ENCODE measurements at regions not wholly inside any gene's neighbourhood (a gene's known extent, or its start where the extent isn't known, plus 50 kb on each side); places are given as distances from the start of the nearest gene placed in this dataset.

DNA sequence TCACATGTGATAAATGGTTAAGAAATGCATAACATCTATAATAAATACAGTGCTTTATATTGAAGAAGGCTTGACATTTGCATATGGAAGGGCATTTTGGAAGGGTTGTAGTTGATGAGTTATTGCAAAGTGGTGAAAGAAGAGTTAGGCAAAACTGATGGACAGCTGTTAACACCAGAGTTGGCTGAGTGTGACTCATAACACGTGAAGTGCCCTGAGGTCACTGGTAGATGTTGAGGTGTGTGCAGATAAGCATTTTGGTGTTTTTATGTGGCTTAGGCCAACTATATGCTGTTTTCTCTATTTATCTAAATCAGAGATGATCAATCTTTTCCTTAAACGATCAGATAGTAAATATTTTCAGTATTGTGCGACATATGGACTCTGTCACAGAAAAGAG lies 154.3 kb upstream of the KCNH7 start:
- H3K9me3 ChIP-seq (ENCODE audit: low read length) = no peaks in the 10 kb centered on the region
- H3K9ac ChIP-seq (ENCODE audit: low read length) = no peak overlapping the region
- H4K20me1 ChIP-seq (ENCODE audit: insufficient read depth) = no peaks in the 10 kb centered on the region
- H3K27ac ChIP-seq (ENCODE audit: low read length) = no peak overlapping the region
- H3F3A ChIP-seq (ENCODE audit: insufficient read depth, low read length, poor library complexity, severe bottlenecking) = no peaks in the 10 kb centered on the region
- H3K79me2 ChIP-seq (replicated peaks; ENCODE audit: insufficient read depth, low read length) = no peaks in the 10 kb centered on the region
- no peak for TF ChIP-seq RAD21 (conservative IDR thresholded peaks at IDR 0.05)
- no peak for TF ChIP-seq EP300 (conservative IDR thresholded peaks at IDR 0.05; ENCODE audit: poor library complexity, severe bottlenecking)
- no peak for TF ChIP-seq TAF1 (IDR thresholded peaks at IDR 0.05; ENCODE audit: low read depth)
- no peak for TF ChIP-seq SMC3 (conservative IDR thresholded peaks at IDR 0.05; ENCODE audit: poor library complexity)
- TF ChIP-seq, protein P1, sequence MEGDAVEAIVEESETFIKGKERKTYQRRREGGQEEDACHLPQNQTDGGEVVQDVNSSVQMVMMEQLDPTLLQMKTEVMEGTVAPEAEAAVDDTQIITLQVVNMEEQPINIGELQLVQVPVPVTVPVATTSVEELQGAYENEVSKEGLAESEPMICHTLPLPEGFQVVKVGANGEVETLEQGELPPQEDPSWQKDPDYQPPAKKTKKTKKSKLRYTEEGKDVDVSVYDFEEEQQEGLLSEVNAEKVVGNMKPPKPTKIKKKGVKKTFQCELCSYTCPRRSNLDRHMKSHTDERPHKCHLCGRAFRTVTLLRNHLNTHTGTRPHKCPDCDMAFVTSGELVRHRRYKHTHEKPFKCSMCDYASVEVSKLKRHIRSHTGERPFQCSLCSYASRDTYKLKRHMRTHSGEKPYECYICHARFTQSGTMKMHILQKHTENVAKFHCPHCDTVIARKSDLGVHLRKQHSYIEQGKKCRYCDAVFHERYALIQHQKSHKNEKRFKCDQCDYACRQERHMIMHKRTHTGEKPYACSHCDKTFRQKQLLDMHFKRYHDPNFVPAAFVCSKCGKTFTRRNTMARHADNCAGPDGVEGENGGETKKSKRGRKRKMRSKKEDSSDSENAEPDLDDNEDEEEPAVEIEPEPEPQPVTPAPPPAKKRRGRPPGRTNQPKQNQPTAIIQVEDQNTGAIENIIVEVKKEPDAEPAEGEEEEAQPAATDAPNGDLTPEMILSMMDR (IDR thresholded peaks at IDR 0.05; ENCODE audit: poor library complexity, severe bottlenecking) = no peak
- no peak for TF ChIP-seq EZH2 (IDR thresholded peaks at IDR 0.05; ENCODE audit: borderline replicate concordance, insufficient read depth, low read length, poor library complexity, severe bottlenecking)
- no peak for TF ChIP-seq POLR2AphosphoS5 (IDR thresholded peaks at IDR 0.05)
- TF ChIP-seq MXI1 (conservative IDR thresholded peaks at IDR 0.05; ENCODE audit: poor library complexity, severe bottlenecking) = no peak
- TF ChIP-seq, protein P2, sequence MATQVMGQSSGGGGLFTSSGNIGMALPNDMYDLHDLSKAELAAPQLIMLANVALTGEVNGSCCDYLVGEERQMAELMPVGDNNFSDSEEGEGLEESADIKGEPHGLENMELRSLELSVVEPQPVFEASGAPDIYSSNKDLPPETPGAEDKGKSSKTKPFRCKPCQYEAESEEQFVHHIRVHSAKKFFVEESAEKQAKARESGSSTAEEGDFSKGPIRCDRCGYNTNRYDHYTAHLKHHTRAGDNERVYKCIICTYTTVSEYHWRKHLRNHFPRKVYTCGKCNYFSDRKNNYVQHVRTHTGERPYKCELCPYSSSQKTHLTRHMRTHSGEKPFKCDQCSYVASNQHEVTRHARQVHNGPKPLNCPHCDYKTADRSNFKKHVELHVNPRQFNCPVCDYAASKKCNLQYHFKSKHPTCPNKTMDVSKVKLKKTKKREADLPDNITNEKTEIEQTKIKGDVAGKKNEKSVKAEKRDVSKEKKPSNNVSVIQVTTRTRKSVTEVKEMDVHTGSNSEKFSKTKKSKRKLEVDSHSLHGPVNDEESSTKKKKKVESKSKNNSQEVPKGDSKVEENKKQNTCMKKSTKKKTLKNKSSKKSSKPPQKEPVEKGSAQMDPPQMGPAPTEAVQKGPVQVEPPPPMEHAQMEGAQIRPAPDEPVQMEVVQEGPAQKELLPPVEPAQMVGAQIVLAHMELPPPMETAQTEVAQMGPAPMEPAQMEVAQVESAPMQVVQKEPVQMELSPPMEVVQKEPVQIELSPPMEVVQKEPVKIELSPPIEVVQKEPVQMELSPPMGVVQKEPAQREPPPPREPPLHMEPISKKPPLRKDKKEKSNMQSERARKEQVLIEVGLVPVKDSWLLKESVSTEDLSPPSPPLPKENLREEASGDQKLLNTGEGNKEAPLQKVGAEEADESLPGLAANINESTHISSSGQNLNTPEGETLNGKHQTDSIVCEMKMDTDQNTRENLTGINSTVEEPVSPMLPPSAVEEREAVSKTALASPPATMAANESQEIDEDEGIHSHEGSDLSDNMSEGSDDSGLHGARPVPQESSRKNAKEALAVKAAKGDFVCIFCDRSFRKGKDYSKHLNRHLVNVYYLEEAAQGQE (IDR thresholded peaks at IDR 0.05; ENCODE audit: borderline replicate concordance) = no peak
- H3K4me2 ChIP-seq (ENCODE audit: low read length) = no peak overlapping the region
- H3K4me3 ChIP-seq (ENCODE audit: low read length) = no peak overlapping the region
- H3K36me3 ChIP-seq (ENCODE audit: insufficient read depth, low read length) = no peaks in the 10 kb centered on the region
- no peak overlapping the region for H2AFZ ChIP-seq (ENCODE audit: low read depth, low read length)
- H3K27me3 ChIP-seq (ENCODE audit: insufficient read depth, low read depth, low read length) = no peaks in the 10 kb centered on the region
- H3K9me2 ChIP-seq (ENCODE audit: insufficient read depth, low read length) = no peaks in the 10 kb centered on the region

DNA sequence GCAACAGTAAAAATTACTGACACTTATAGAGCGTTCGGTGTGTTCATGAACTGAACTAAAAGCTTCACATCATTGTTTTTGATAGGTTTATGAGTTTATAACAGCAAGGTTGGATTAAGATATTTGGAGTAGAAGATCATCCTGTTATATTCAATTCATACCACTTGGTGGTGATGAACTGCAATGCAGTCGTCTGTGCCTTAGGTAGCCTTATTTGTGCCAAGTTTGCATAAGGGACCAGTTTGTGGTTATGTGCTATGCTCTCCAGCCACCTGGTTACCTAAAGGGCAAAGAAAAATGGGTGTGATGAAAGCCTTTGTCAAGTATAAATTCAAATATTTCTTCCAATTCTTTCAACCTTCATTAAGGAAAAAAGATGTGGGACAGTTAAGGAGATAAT lies 150.9 kb upstream of the KCNH7 start:
- no peak overlapping the region for H2AFZ ChIP-seq (ENCODE audit: low read depth, low read length)
- no peak overlapping the region for H3K4me3 ChIP-seq (ENCODE audit: low read length)
- H3K9ac ChIP-seq (ENCODE audit: low read length) = no peak overlapping the region
- no peaks in the 10 kb centered on the region for H3K36me3 ChIP-seq (ENCODE audit: insufficient read depth, low read length)
- no peaks in the 10 kb centered on the region for H4K20me1 ChIP-seq (ENCODE audit: insufficient read depth)
- H3F3A ChIP-seq (ENCODE audit: insufficient read depth, low read length, poor library complexity, severe bottlenecking) = no peaks in the 10 kb centered on the region
- no peaks in the 10 kb centered on the region for H3K79me2 ChIP-seq (replicated peaks; ENCODE audit: insufficient read depth, low read length)
- no peaks in the 10 kb centered on the region for H3K27me3 ChIP-seq (ENCODE audit: insufficient read depth, low read depth, low read length)
- H3K27ac ChIP-seq (ENCODE audit: low read length) = no peak overlapping the region
- H3K4me2 ChIP-seq (ENCODE audit: low read length) = no peak overlapping the region
- no peaks in the 10 kb centered on the region for H3K9me2 ChIP-seq (ENCODE audit: insufficient read depth, low read length)
- H3K9me3 ChIP-seq (ENCODE audit: low read length) = no peaks in the 10 kb centered on the region
- TF ChIP-seq POLR2AphosphoS5 (IDR thresholded peaks at IDR 0.05) (no peak), TAF1 (IDR thresholded peaks at IDR 0.05; ENCODE audit: low read depth) (no peak), SMC3 (conservative IDR thresholded peaks at IDR 0.05; ENCODE audit: poor library complexity) (no peak), EZH2 (IDR thresholded peaks at IDR 0.05; ENCODE audit: borderline replicate concordance, insufficient read depth, low read length, poor library complexity, severe bottlenecking) (no peak)
- TF ChIP-seq, protein P2 (IDR thresholded peaks at IDR 0.05; ENCODE audit: borderline replicate concordance) = no peak
